Stomach (tissue), 8 donors: ENCODE measurements at regions not wholly inside any gene's neighbourhood (a gene's known extent, or its start where the extent isn't known, plus 50 kb on each side); places are given as distances from the start of the nearest gene placed in this dataset.
"Not testable (repeated sequence)": the region's sequence is repeated elsewhere in the genome, so short reads cannot be mapped to it uniquely, and the experiment has no call there.

Experiments used
- DNase-seq, 2 donors: peaks; one replicate each; pipeline versions ENCODE4 v3.0.0 to v3.0.0-alpha.2; 2013 to 2019
- H3K27ac ChIP-seq, 5 donors: fragments of 200-600 bp in 4 of 5; sonication (generic) in 4 of 5; one replicate each; pipeline ENCODE4 v1.5.1; 2013 to 2019; ENCODE audit warnings: mild to moderate bottlenecking in 1 of 5, moderate library complexity in 1 of 5
- H3K27me3 ChIP-seq, 3 donors: fragments of 200-600 bp; sonication (generic); one replicate each; pipeline ENCODE4 v1.5.1; 2017 to 2019; ENCODE audit warnings: mixed run types in 1 of 3
- H3K36me3 ChIP-seq, 4 donors: fragments of 200-600 bp; sonication (generic); 1 replicate in 3 of 4; 2 replicates in 1 of 4; pipeline ENCODE4 v1.5.1; 2016 to 2019
- H3K4me1 ChIP-seq, 4 donors: fragments of 200-600 bp; sonication (generic); one replicate each; pipeline ENCODE4 v1.5.1; 2016 to 2019
- H3K4me3 ChIP-seq, 4 donors: fragments of 200-600 bp; sonication (generic) in 3 of 4; one replicate each; pipeline ENCODE4 v1.5.1; 2016 to 2019; ENCODE audit warnings: mild to moderate bottlenecking in 1 of 4
- H3K9me3 ChIP-seq, 4 donors: fragments of 200-600 bp; sonication (generic); one replicate each; pipeline ENCODE4 v1.5.1; 2016 to 2019
- CTCF ChIP-seq, 7 experiments: fragments of 450-650 bp in 4 of 7; fragments of 200-600 bp in 3 of 7; sonication (generic) in 3 of 7; IDR thresholded peaks; one replicate each; pipeline ENCODE4 v1.5.1; 2016 to 2019; ENCODE audit warnings: antibody characterized with exemption in 7 of 7, control low read depth in 2 of 7, mild to moderate bottlenecking in 1 of 7
- EP300 ChIP-seq: sonication (generic); formaldehyde crosslinking; IDR thresholded peaks from one replicate; pipeline ENCODE4 v1.6.1; 2017; ENCODE audit warnings: antibody characterized with exemption
- POLR2A ChIP-seq, 4 donors: fragments of 450-650 bp; IDR thresholded peaks; one replicate each; pipeline ENCODE4 v1.6.1; 2016; ENCODE audit warnings: antibody characterized with exemption in 4 of 4, control low read depth in 2 of 4, mild to moderate bottlenecking in 1 of 4, moderate library complexity in 1 of 4
- POLR2AphosphoS5 ChIP-seq, 3 donors: sonication (generic); formaldehyde crosslinking; IDR thresholded peaks; one replicate each; pipeline ENCODE4 v1.6.1; 2016; ENCODE audit warnings: antibody characterized with exemption in 3 of 3
- WGBS, 5 donors: extraction: QIAGEN DNeasy Blood & Tissue Kit in 3 of 5; methylation state at CpG; one replicate each; pipeline versions ENCODE4 v1.1.5 to v1.1.7; 2013 to 2018; 5-methylcytosine and 5-hydroxymethylcytosine counted together
- intact Hi-C: fragments of 100-400 bp; cut with DNase I; formaldehyde crosslinking; loops from one replicate; pipeline ENCODE4 v1.15.1; 2023; ENCODE audit warnings: low total_unique reads
- donor health status: healthy with polysubstance abuse.
- donor health status: Bipolar disorder and iron deficiency.
- donor health status: healthy.

GRCh38 chr7:50251765-50252164 is 52.8 kb upstream of the IKZF1 start:
- 78 to 94% (median 79%) methylated on average over 3 of the region's 3 CpGs for WGBS, 5 donors
- no peaks in the 10 kb centered on the region for H3K4me1 ChIP-seq

GRCh38 chr7:50246551-50246950 is 58.0 kb upstream of the IKZF1 start:
- WGBS, 5 donors: 54 to 65% (median 59%) methylated on average over 2 of the region's 2 CpGs
- TF ChIP-seq EP300 (no peak), POLR2AphosphoS5 (IDR thresholded peaks at IDR 0.05) (no peak), CTCF (IDR thresholded peaks at IDR 0.05) (no peak), POLR2A (IDR thresholded peaks at IDR 0.05) (no peak)
- Histone ChIP-seq H3K27ac (no peak overlapping the region), H3K4me1 (no peaks in the 10 kb centered on the region), H3K27me3 (no peaks in the 10 kb centered on the region), H3K36me3 (no peaks in the 10 kb centered on the region), H3K9me3 (peaks cover 0 to 26% (median 12%) of the 10 kb centered on the region in 4 donors), H3K4me3 (no peak overlapping the region)
- DNase-seq: no peak
- intact Hi-C loops: no loop called here

More at GRCh38 chr7:50251765-50252164, 52.8 kb upstream of the IKZF1 start:
- Histone ChIP-seq H3K27me3 (no peaks in the 10 kb centered on the region), H3K27ac (no peak overlapping the region), H3K4me3 (no peak overlapping the region), H3K9me3 (peaks cover 0 to 8% (median 3%) of the 10 kb centered on the region in 4 donors), H3K36me3 (no peaks in the 10 kb centered on the region)
- no peak for DNase-seq
- TF ChIP-seq EP300 (no peak), CTCF (IDR thresholded peaks at IDR 0.05) (no peak), POLR2A (IDR thresholded peaks at IDR 0.05) (no peak), POLR2AphosphoS5 (IDR thresholded peaks at IDR 0.05) (no peak)
- intact Hi-C loops: no loop called here

GRCh38 chr7:50242111-50242510 is 62.4 kb upstream of the IKZF1 start:
- H3K4me3 ChIP-seq, H3K27ac ChIP-seq, H3K27me3 ChIP-seq, H3K4me1 ChIP-seq, H3K36me3 ChIP-seq, intact Hi-C loops, DNase-seq: not testable (repeated sequence)
- H3K9me3 ChIP-seq: peaks cover 0 to 19% (median 16%) of the 10 kb centered on the region in 4 donors

- H3K27ac ChIP-seq, H3K27me3 ChIP-seq, H3K36me3 ChIP-seq, H3K4me1 ChIP-seq, intact Hi-C loops, H3K4me3 ChIP-seq, DNase-seq: not testable (repeated sequence)
- peaks cover 0 to 14% (median 5%) of the 10 kb centered on the region in 4 donors for H3K9me3 ChIP-seq
Measured at GRCh38 chr7:50240699-50241098, 63.8 kb upstream of the IKZF1 start.

GRCh38 chr7:50229964-50230363 is 74.6 kb upstream of the IKZF1 start:
- peaks cover 0 to under 1% (median 0%) of the 10 kb centered on the region in 3 donors for H3K27me3 ChIP-seq
- DNase-seq: no peak
- no peaks in the 10 kb centered on the region for H3K4me1 ChIP-seq
- intact Hi-C loops: no loop called here
- H3K4me3 ChIP-seq: no peak overlapping the region
- TF ChIP-seq POLR2AphosphoS5 (IDR thresholded peaks at IDR 0.05) (no peak), CTCF (IDR thresholded peaks at IDR 0.05) (no peak), POLR2A (IDR thresholded peaks at IDR 0.05) (no peak), EP300 (no peak)
- no peaks in the 10 kb centered on the region for H3K36me3 ChIP-seq
- peaks cover 0 to 16% (median 6%) of the 10 kb centered on the region in 4 donors for H3K9me3 ChIP-seq
- 78 to 85% (median 80%) methylated on average over 3 of the region's 3 CpGs for WGBS, 5 donors
- H3K27ac ChIP-seq: no peak overlapping the region
